ENCODE measurements at regions not wholly inside any gene's neighbourhood (a gene's known extent, or its start where the extent isn't known, plus 50 kb on each side); places are given as distances from the start of the nearest gene placed in this dataset.
"Not testable (repeated sequence)": the region's sequence is repeated elsewhere in the genome, so short reads cannot be mapped to it uniquely, and the experiment has no call there.

GRCh38 chr15:91652610-91653207 is 200.8 kb upstream of the SLCO3A1 start:
- no peak for DNase-seq (ENCODE audit: low read depth, low spot score)
- no peak overlapping the region for H3K4me3 ChIP-seq (ENCODE audit: low read depth, low read length)
- TF ChIP-seq CTCF (IDR thresholded peaks at IDR 0.05; ENCODE audit: low read depth, low read length): no peak
- in situ Hi-C loops (cut with HindIII; ENCODE audit: low sequenced_read_pairs): no loop called here

DNA sequence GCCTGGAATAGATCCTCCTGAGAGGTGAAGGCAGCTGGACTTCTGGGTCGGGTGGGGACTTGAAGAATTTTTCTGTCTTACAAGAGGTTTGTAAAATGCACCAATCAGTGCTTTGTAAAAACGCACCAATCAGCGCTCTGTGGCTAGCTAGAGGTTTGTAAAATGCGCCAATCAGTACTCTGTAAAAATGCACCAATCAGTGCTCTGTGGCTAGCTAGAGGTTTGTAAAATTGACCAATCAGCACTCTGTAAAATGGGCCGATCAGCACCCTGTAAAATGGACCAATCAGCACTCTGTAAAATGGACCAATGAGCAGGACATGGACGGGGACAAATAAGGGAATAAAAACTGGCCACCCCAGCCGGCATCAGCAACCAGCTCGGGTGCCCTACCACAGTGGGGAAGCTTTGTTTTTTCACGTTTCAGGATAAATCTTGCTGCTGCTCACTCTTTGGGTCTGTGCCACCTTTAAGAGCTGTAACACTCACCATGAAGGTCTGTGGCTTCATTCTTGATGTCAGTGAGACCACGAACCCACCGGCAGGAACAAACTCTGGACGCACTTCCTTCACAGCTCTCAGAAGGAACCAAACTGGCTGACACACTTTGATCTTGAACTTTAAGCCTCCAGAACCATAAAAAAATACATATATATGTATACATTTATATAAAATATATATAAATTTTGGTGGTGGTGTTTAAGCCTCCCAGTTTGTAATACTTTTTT is 197.8 kb upstream of the SLCO3A1 start:
- in situ Hi-C loops (cut with HindIII; ENCODE audit: low sequenced_read_pairs); H3K4me3 ChIP-seq (ENCODE audit: low read depth, low read length); DNase-seq (ENCODE audit: low read depth, low spot score): not testable (repeated sequence)

DNA sequence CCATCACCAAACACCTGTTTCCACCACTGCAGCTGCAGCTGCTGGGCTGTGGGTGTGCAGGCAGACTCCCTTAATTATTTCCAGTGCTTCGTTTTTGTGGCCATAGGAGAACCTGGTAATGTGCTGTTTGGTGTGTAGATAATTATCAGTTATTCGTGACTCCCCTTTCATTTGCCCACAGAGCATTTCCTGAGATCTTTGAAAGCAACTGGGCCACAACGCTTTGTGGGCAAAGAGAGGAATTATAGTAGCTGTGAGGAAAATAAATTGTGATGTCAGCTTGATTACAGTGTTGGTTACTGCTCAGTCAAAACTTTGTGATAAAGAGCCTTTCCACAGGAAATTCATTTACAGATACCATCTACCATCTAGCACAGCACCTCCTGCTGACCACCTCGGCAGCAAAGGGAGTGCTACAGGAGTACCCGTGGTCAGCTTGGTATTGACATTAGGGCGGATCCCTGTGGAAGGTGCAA is 193.3 kb upstream of the SLCO3A1 start:
- H3K4me3 ChIP-seq (ENCODE audit: low read depth, low read length): no peak overlapping the region
- TF ChIP-seq CTCF (IDR thresholded peaks at IDR 0.05; ENCODE audit: low read depth, low read length): no peak
- in situ Hi-C loops (cut with HindIII; ENCODE audit: low sequenced_read_pairs): no loop called here
- DNase-seq (ENCODE audit: low read depth, low spot score): no peak

GRCh38 chr15:91664224-91664836 is 189.2 kb upstream of the SLCO3A1 start:
- no peak for DNase-seq (ENCODE audit: low read depth, low spot score)
- no peak for TF ChIP-seq CTCF (IDR thresholded peaks at IDR 0.05; ENCODE audit: low read depth, low read length)
- no peak overlapping the region for H3K4me3 ChIP-seq (ENCODE audit: low read depth, low read length)
- in situ Hi-C loops (cut with HindIII; ENCODE audit: low sequenced_read_pairs): no loop called here

GRCh38 chr15:91665212-91665611 is 188.3 kb upstream of the SLCO3A1 start:
- in situ Hi-C loops (cut with HindIII; ENCODE audit: low sequenced_read_pairs): no loop called here
- no peak overlapping the region for H3K4me3 ChIP-seq (ENCODE audit: low read depth, low read length)
- no peak for DNase-seq (ENCODE audit: low read depth, low spot score)
- TF ChIP-seq CTCF (IDR thresholded peaks at IDR 0.05; ENCODE audit: low read depth, low read length): no peak

GRCh38 chr15:91668370-91668769 is 185.1 kb upstream of the SLCO3A1 start:
- in situ Hi-C loops (cut with HindIII; ENCODE audit: low sequenced_read_pairs): no loop called here
- no peak for DNase-seq (ENCODE audit: low read depth, low spot score)
- no peak overlapping the region for H3K4me3 ChIP-seq (ENCODE audit: low read depth, low read length)
- TF ChIP-seq CTCF (IDR thresholded peaks at IDR 0.05; ENCODE audit: low read depth, low read length): no peak

- no peak for TF ChIP-seq CTCF (IDR thresholded peaks at IDR 0.05; ENCODE audit: low read depth, low read length)
- no peak overlapping the region for H3K4me3 ChIP-seq (ENCODE audit: low read depth, low read length)
- in situ Hi-C loops (cut with HindIII; ENCODE audit: low sequenced_read_pairs): no loop called here
- no peak for DNase-seq (ENCODE audit: low read depth, low spot score)
Measured at GRCh38 chr15:91670108-91670507, 183.4 kb upstream of the SLCO3A1 start.

Measured in astrocyte of the spinal cord (primary cell).